ENCODE measurements at regions not wholly inside any gene's neighbourhood (a gene's known extent, or its start where the extent isn't known, plus 50 kb on each side); places are given as distances from the start of the nearest gene placed in this dataset.

DNA sequence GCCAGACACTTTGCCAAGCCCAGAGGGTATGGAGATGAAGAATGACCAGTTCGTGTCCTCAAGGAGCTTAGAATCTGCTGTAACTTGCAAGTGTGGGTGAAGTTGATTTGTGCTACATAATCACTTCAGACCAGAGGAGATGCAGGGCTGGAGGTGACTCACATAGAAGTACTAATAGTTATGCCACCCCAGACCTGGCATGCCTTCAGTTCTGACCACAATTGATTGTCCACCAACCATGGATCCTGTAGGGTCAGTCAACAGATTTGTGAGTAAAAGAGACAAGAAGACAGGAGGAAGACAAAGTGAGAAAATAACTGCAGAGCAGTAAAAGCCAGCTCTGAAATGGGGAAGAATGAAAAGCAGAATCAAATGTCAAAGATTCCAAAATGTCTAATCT lies 51.2 kb upstream of the BMPER start:
- Histone ChIP-seq H3K4me1 (no peaks in the 10 kb centered on the region), H3K9me3 (no peaks in the 10 kb centered on the region), H3K27me3 (no peaks in the 10 kb centered on the region), H3K4me3 (no peak overlapping the region), H3K36me3 (no peaks in the 10 kb centered on the region), H3K27ac (no peak overlapping the region)
- no peak for TF ChIP-seq POLR2A (IDR thresholded peaks at IDR 0.05)
- TF ChIP-seq, protein P1, sequence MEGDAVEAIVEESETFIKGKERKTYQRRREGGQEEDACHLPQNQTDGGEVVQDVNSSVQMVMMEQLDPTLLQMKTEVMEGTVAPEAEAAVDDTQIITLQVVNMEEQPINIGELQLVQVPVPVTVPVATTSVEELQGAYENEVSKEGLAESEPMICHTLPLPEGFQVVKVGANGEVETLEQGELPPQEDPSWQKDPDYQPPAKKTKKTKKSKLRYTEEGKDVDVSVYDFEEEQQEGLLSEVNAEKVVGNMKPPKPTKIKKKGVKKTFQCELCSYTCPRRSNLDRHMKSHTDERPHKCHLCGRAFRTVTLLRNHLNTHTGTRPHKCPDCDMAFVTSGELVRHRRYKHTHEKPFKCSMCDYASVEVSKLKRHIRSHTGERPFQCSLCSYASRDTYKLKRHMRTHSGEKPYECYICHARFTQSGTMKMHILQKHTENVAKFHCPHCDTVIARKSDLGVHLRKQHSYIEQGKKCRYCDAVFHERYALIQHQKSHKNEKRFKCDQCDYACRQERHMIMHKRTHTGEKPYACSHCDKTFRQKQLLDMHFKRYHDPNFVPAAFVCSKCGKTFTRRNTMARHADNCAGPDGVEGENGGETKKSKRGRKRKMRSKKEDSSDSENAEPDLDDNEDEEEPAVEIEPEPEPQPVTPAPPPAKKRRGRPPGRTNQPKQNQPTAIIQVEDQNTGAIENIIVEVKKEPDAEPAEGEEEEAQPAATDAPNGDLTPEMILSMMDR (IDR thresholded peaks at IDR 0.05) = no peak
- 38 to 54% methylated on average over 1 of the region's 1 CpG for WGBS, 2 donors
- DNase-seq = no peak
- intact Hi-C loops (cut with DNase I) = no loop called here

DNA sequence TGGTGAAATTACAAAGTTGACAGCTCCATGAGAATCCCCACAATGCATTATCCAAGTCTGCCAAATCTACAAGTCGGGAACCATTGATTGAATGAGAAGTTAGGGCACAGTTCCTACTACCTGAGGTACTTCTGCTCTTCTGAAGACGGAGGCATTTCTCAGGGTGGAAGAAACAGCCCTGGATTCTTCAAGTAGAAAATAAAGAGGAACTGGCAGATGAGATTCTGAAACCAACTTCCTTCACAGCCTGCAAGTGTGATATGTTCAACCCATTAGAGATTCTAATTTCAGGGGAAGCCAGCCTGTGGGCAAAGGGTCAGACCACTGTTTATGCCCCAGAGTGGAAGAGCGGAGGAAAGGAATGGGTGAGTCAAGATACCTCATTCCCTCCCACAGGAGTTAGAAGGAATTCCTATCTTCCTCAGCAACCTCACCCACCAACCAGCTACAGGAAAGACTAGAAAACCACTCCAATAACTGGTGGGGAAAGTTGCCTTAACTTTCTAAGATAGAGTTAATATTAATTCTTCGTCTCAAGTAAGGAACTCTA lies 50.5 kb upstream of the BMPER start:
- TF ChIP-seq, protein P1 (IDR thresholded peaks at IDR 0.05) = no peak
- no peak for TF ChIP-seq POLR2A (IDR thresholded peaks at IDR 0.05)
- Histone ChIP-seq H3K27me3 (no peaks in the 10 kb centered on the region), H3K27ac (no peak overlapping the region), H3K9me3 (no peaks in the 10 kb centered on the region), H3K36me3 (no peaks in the 10 kb centered on the region), H3K4me1 (no peaks in the 10 kb centered on the region), H3K4me3 (no peak overlapping the region)
- DNase-seq = no peak
- intact Hi-C loops (cut with DNase I) = no loop called here
- whole genome bisulfite sequencing, 2 donors = 73 to 80% methylated on average over 4 of the region's 4 CpGs

All from esophagus squamous epithelium (tissue), 5 donors.